OCI-LY1 (cell line): ENCODE measurements at regions not wholly inside any gene's neighbourhood (a gene's known extent, or its start where the extent isn't known, plus 50 kb on each side); places are given as distances from the start of the nearest gene placed in this dataset.

Source experiments
- H2AFZ ChIP-seq: fragments of 200-600 bp; sonication (generic), shearing (Covaris generic); 2 replicates; pipeline ENCODE4 v1.6.0; 2014; ENCODE audit warnings: antibody characterized with exemption, mild to moderate bottlenecking, low read length
- H3F3A ChIP-seq: fragments of 200-600 bp; sonication (generic), shearing (Covaris generic); 2 replicates; pipeline ENCODE4 v1.6.0; 2014; ENCODE audit warnings: mild to moderate bottlenecking, antibody characterized with exemption, low read length, moderate library complexity; ENCODE audit not compliant: insufficient read depth
- H3K27ac ChIP-seq: fragments of 200-600 bp; sonication (generic); 2 replicates; pipeline ENCODE4 v1.5.1; 2014; ENCODE audit warnings: low read length, mixed run types, mild to moderate bottlenecking, low read depth; ENCODE audit not compliant: poor library complexity, severe bottlenecking
- H3K27me3 ChIP-seq: fragments of 200-600 bp; sonication (generic); 2 replicates; pipeline ENCODE4 v1.6.0; 2014; ENCODE audit warnings: antibody characterized with exemption, mild to moderate bottlenecking, low read length, moderate library complexity; ENCODE audit not compliant: insufficient read depth
- H3K36me3 ChIP-seq: fragments of 200-600 bp; sonication (generic); 2 replicates; pipeline ENCODE4 v1.6.1; 2014; ENCODE audit warnings: mild to moderate bottlenecking, antibody characterized with exemption, low read length, moderate library complexity, mixed read lengths; ENCODE audit not compliant: insufficient read depth
- H3K4me1 ChIP-seq: fragments of 200-600 bp; sonication (generic); 2 replicates; pipeline ENCODE4 v1.5.1; 2014; ENCODE audit warnings: mild to moderate bottlenecking, low read length, moderate library complexity; ENCODE audit not compliant: insufficient read depth, severe bottlenecking
- H3K4me2 ChIP-seq: fragments of 200-600 bp; sonication (generic), shearing (Covaris generic); 2 replicates; pipeline ENCODE4 v1.6.1; 2014; ENCODE audit warnings: low read length
- H3K4me3 ChIP-seq: fragments of 200-600 bp; sonication (generic); 2 replicates; pipeline ENCODE4 v1.5.1; 2014; ENCODE audit warnings: low read length, low read depth, mild to moderate bottlenecking, mixed read lengths; ENCODE audit not compliant: poor library complexity, severe bottlenecking
- H3K79me2 ChIP-seq: fragments of 200-600 bp; shearing (Covaris generic); 2 replicates; pipeline ENCODE4 v1.6.1; 2016; ENCODE audit warnings: mixed run types, low read length, mixed read lengths; ENCODE audit not compliant: insufficient read depth
- H3K9ac ChIP-seq: fragments of 200-600 bp; sonication (generic), shearing (Covaris generic); 2 replicates; pipeline ENCODE4 v1.6.1; 2014; ENCODE audit warnings: mild to moderate bottlenecking, low read length, mixed read lengths
- H3K9me2 ChIP-seq: fragments of 200-600 bp; sonication (generic), shearing (Covaris generic); 2 replicates; pipeline ENCODE4 v1.6.1; 2014; ENCODE audit warnings: low read depth, mild to moderate bottlenecking, low read length, mixed read lengths
- H3K9me3 ChIP-seq: fragments of 200-600 bp; shearing (Covaris generic); 2 replicates; pipeline ENCODE4 v1.6.1; 2014; ENCODE audit warnings: low read length, mixed read lengths
- H4K20me1 ChIP-seq: fragments of 200-600 bp; sonication (generic), shearing (Covaris generic); 2 replicates; pipeline ENCODE4 v1.6.0; 2016; ENCODE audit warnings: mild to moderate bottlenecking, low read length; ENCODE audit not compliant: insufficient read depth
- EZH2 ChIP-seq: fragments of 200-600 bp; sonication (generic), shearing (Covaris generic); IDR thresholded peaks from 2 replicates; pipeline ENCODE4 v1.8.0; 2017; ENCODE audit warnings: borderline replicate concordance, mixed run types, mild to moderate bottlenecking, antibody characterized with exemption, low read length, moderate library complexity, mixed read lengths
- TF ChIP-seq, protein P1 (sequence below): fragments of 200-600 bp; sonication (generic), shearing (Covaris generic); IDR thresholded peaks from 2 replicates; pipeline ENCODE4 v1.5.1; 2017; ENCODE audit warnings: mild to moderate bottlenecking, antibody characterized with exemption, low read length, moderate library complexity, mixed read lengths

DNA sequence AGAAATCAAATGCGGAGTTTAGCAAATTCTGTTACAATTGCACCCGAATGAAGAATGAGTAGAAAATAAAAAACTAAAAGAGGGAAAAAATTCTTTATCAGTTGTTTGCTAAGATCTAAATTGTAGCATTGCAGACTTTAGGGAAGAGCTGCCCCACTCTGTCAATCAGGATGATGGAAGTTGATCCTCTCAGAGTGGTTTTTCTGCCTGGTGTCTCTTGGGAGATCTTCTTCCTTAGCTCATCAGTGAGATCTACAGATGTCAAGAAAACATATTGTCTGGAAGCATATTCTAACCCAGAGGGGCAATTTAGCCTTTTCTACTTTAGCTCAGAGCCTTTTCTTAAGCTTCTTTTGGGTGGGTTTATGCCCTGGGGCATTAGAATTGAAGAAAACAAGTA is 223.2 kb upstream of the PCDH17 start:
- no peaks in the 10 kb centered on the region for H3K36me3 ChIP-seq
- TF ChIP-seq, protein P1, sequence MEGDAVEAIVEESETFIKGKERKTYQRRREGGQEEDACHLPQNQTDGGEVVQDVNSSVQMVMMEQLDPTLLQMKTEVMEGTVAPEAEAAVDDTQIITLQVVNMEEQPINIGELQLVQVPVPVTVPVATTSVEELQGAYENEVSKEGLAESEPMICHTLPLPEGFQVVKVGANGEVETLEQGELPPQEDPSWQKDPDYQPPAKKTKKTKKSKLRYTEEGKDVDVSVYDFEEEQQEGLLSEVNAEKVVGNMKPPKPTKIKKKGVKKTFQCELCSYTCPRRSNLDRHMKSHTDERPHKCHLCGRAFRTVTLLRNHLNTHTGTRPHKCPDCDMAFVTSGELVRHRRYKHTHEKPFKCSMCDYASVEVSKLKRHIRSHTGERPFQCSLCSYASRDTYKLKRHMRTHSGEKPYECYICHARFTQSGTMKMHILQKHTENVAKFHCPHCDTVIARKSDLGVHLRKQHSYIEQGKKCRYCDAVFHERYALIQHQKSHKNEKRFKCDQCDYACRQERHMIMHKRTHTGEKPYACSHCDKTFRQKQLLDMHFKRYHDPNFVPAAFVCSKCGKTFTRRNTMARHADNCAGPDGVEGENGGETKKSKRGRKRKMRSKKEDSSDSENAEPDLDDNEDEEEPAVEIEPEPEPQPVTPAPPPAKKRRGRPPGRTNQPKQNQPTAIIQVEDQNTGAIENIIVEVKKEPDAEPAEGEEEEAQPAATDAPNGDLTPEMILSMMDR: no peak
- TF ChIP-seq EZH2: no peak
- H3K79me2 ChIP-seq: no peaks in the 10 kb centered on the region
- no peaks in the 10 kb centered on the region for H3K9me3 ChIP-seq
- no peak overlapping the region for H3K4me3 ChIP-seq
- no peak overlapping the region for H2AFZ ChIP-seq
- no peaks in the 10 kb centered on the region for H3F3A ChIP-seq
- no peaks in the 10 kb centered on the region for H4K20me1 ChIP-seq
- no peak overlapping the region for H3K27ac ChIP-seq
- H3K27me3 ChIP-seq: no peaks in the 10 kb centered on the region
- no peak overlapping the region for H3K9ac ChIP-seq
- no peaks in the 10 kb centered on the region for H3K9me2 ChIP-seq
- H3K4me1 ChIP-seq: no peaks in the 10 kb centered on the region
- H3K4me2 ChIP-seq: no peak overlapping the region

DNA sequence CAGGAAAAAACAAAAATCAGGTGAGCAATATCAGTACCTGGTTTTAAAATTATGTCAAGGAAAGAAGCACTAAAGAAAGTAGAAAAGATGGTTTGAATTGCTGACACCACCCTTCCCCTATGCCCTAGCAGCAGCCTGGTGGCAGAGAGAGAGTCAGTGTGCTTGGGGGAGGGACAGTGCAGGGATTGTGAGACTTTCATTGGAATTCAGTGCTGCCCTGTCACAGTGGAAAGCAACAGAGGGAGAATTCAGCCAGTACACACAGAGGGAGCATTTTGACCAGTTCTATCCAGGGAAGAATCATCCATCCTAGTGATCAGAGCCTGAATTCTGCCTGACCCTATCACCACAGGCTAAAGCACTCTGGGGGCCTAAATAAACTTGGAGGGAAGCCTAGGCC is 222.4 kb upstream of the PCDH17 start:
- Histone ChIP-seq H3K9me3 (no peaks in the 10 kb centered on the region), H3K27me3 (no peaks in the 10 kb centered on the region), H2AFZ (no peak overlapping the region), H3K4me1 (no peaks in the 10 kb centered on the region), H3K79me2 (no peaks in the 10 kb centered on the region), H3K27ac (no peak overlapping the region), H3K9ac (no peak overlapping the region), H3K9me2 (no peaks in the 10 kb centered on the region), H4K20me1 (no peaks in the 10 kb centered on the region), H3K36me3 (no peaks in the 10 kb centered on the region), H3K4me2 (no peak overlapping the region), H3K4me3 (no peak overlapping the region), H3F3A (no peaks in the 10 kb centered on the region)
- TF ChIP-seq, protein P1: no peak
- TF ChIP-seq EZH2: no peak

DNA sequence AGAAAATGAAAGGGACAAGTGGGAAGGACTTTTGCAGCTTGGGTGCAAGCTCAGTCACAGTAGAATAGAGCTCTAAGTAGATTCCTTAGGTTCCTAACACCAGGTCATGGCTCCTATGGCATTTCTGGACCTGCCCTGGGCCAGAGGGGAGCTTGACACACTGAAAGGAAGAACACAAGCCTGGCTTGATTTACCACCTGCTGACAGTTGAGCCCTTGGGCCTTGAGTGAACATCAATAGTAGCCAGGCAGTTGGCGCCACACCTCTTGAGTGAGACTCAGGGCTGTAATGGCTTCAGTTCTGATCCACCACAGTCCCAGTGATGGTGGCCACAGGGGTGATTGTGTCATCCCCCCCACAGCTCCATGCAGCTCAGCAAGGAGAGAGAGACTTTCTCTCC is 221.9 kb upstream of the PCDH17 start:
- TF ChIP-seq EZH2: no peak
- TF ChIP-seq, protein P1: no peak
- Histone ChIP-seq H2AFZ (no peak overlapping the region), H3K36me3 (no peaks in the 10 kb centered on the region), H3K9me2 (no peaks in the 10 kb centered on the region), H3K27me3 (no peaks in the 10 kb centered on the region), H3K4me3 (no peak overlapping the region), H3F3A (no peaks in the 10 kb centered on the region), H3K9me3 (no peaks in the 10 kb centered on the region), H3K4me2 (no peak overlapping the region), H3K27ac (no peak overlapping the region), H3K4me1 (no peaks in the 10 kb centered on the region), H3K79me2 (no peaks in the 10 kb centered on the region), H3K9ac (no peak overlapping the region), H4K20me1 (no peaks in the 10 kb centered on the region)
